H1 (cell line): ENCODE measurements at regions not wholly inside any gene's neighbourhood (a gene's known extent, or its start where the extent isn't known, plus 50 kb on each side); places are given as distances from the start of the nearest gene placed in this dataset.

Experiments
- CTCF ChIA-PET: fragments of 300-600 bp; sonication (Branson Sonifier 250); formaldehyde crosslinking; loops from one replicate; lab custom pipeline; 2021; ENCODE audit not compliant: partially characterized antibody; lab: Charles Lee
- POLR2A ChIA-PET: fragments of 300-600 bp; sonication (Branson Sonifier 250); formaldehyde crosslinking; loops from one replicate; lab custom pipeline; 2021; ENCODE audit warnings: inconsistent platforms; ENCODE audit not compliant: partially characterized antibody; lab: Charles Lee
- DNase-seq, 2 experiments: peaks; one replicate each; pipeline versions ENCODE4 v3.0.0 to v3.0.0-alpha.2; 2010 to 2022; ENCODE audit warnings: low spot score in 2 of 2, low read depth in 1 of 2, mixed read lengths in 1 of 2
- FAIRE-seq: peaks from 2 replicates; lab custom pipeline; 2011; peaks lifted over from hg19 to GRCh38; lab: Jason Lieb, UNC
- H2AFZ ChIP-seq: 2 replicates; pipeline ENCODE4 v1.8.1; 2012; ENCODE audit warnings: low read length, inconsistent platforms
- H2AK5ac ChIP-seq: 2 replicates; pipeline ENCODE4 v1.6.1; 2013; ENCODE audit warnings: low read depth, low read length
- H2BK120ac ChIP-seq: replicated peaks from 2 replicates; pipeline ENCODE3; 2013; ENCODE audit warnings: low read depth, low read length, inconsistent platforms
- H2BK12ac ChIP-seq: 2 replicates; pipeline ENCODE4 v1.6.1; 2013; ENCODE audit warnings: low read depth, low read length
- H2BK15ac ChIP-seq: 2 replicates; pipeline ENCODE4 v1.6.1; 2013; ENCODE audit warnings: low read length
- H2BK20ac ChIP-seq: 2 replicates; pipeline ENCODE4 v1.6.1; 2013; ENCODE audit warnings: low read length
- H2BK5ac ChIP-seq: 2 replicates; pipeline ENCODE4 v1.6.1; 2013; ENCODE audit warnings: low read depth, low read length
- H3K14ac ChIP-seq: 2 replicates; pipeline ENCODE4 v1.6.1; 2013; ENCODE audit warnings: inconsistent platforms; ENCODE audit not compliant: insufficient read length
- H3K18ac ChIP-seq: 2 replicates; pipeline ENCODE4 v1.6.1; 2013; ENCODE audit warnings: low read length; ENCODE audit errors: extremely low read depth
- H3K23ac ChIP-seq: 2 replicates; pipeline ENCODE4 v1.6.1; 2013; ENCODE audit warnings: inconsistent platforms; ENCODE audit not compliant: insufficient read length
- H3K23me2 ChIP-seq: 2 replicates; pipeline ENCODE4 v1.6.1; 2013; ENCODE audit warnings: low read depth, low read length
- H3K27ac ChIP-seq: 2 replicates; pipeline ENCODE4 v1.6.1; 2011; ENCODE audit warnings: low read depth, low read length, inconsistent platforms
- H3K27me3 ChIP-seq, 4 experiments: replicated peaks in 1 of 4; 1 replicate in 1 of 4; 2 replicates in 3 of 4; pipeline versions ENCODE4 v1.6.1 to v1.8.1; 2011 to 2013; ENCODE audit warnings: low read length in 3 of 4, mild to moderate bottlenecking in 3 of 4, inconsistent platforms in 2 of 4, mixed read lengths in 2 of 4, moderate library complexity in 1 of 4; ENCODE audit not compliant: control insufficient read depth in 3 of 4, insufficient read depth in 3 of 4; ENCODE audit errors: extremely low read depth in 1 of 4
- H3K36me3 ChIP-seq, 4 experiments: 2 replicates each; pipeline versions ENCODE4 v1.6.1 to v1.8.1; 2011 to 2013; ENCODE audit warnings: mild to moderate bottlenecking in 4 of 4, low read length in 3 of 4, moderate library complexity in 2 of 4, control low read depth in 1 of 4, inconsistent platforms in 1 of 4; ENCODE audit not compliant: insufficient read depth in 4 of 4, control insufficient read depth in 2 of 4
- H3K4ac ChIP-seq: replicated peaks from 2 replicates; pipeline ENCODE3; 2013; ENCODE audit warnings: low read length, low read depth, mixed read lengths, inconsistent platforms; ENCODE audit not compliant: insufficient read length
- H3K4me1 ChIP-seq, 4 experiments: replicated peaks in 1 of 4; 1 replicate in 1 of 4; 2 replicates in 3 of 4; pipeline versions ENCODE4 v1.6.1 to v1.8.1; 2011 to 2013; ENCODE audit warnings: low read length in 3 of 4, inconsistent platforms in 2 of 4, mixed read lengths in 1 of 4; ENCODE audit not compliant: insufficient read depth in 4 of 4, control insufficient read depth in 3 of 4
- H3K4me2 ChIP-seq, 2 experiments: 2 replicates each; pipeline versions ENCODE4 v1.6.1 to v1.8.1; 2011 to 2013; ENCODE audit warnings: low read depth in 2 of 2, low read length in 2 of 2, control low read depth in 1 of 2, inconsistent platforms in 1 of 2, mild to moderate bottlenecking in 1 of 2; ENCODE audit not compliant: insufficient read depth in 1 of 2
- H3K4me3 ChIP-seq, 4 experiments: fragments of 200-600, 300-600 bp in 1 of 4; sonication (generic), shearing (Covaris generic), sonication (Bioruptor Twin) in 1 of 4; 2 replicates each; pipeline versions ENCODE4 v1.5.1 to v1.8.1; 2011 to 2016; ENCODE audit warnings: low read length in 4 of 4, low read depth in 3 of 4, control low read depth in 2 of 4, inconsistent platforms in 2 of 4, mild to moderate bottlenecking in 2 of 4, mixed read lengths in 1 of 4, moderate library complexity in 1 of 4; ENCODE audit not compliant: insufficient read depth in 2 of 4; ENCODE audit errors: extremely low read depth in 1 of 4
- H3K56ac ChIP-seq: replicated peaks from 2 replicates; pipeline ENCODE3; 2013; ENCODE audit warnings: low read depth, mild to moderate bottlenecking, mixed read lengths, low read length, inconsistent platforms; ENCODE audit not compliant: insufficient read length
- H3K79me1 ChIP-seq: 2 replicates; pipeline ENCODE4 v1.6.1; 2013; ENCODE audit warnings: low read depth, low read length, control low read depth
- H3K79me2 ChIP-seq, 2 experiments: 2 replicates each; pipeline versions ENCODE4 v1.6.1 to v1.8.1; 2012 to 2013; ENCODE audit warnings: low read length in 2 of 2, mild to moderate bottlenecking in 2 of 2, inconsistent platforms in 1 of 2; ENCODE audit not compliant: insufficient read depth in 2 of 2, control insufficient read depth in 1 of 2
- H3K9ac ChIP-seq, 4 experiments: replicated peaks in 1 of 4; 1 replicate in 1 of 4; 2 replicates in 3 of 4; pipeline versions ENCODE4 v1.6.1 to v1.8.1; 2011 to 2013; ENCODE audit warnings: low read depth in 3 of 4, low read length in 3 of 4, control low read depth in 2 of 4, mild to moderate bottlenecking in 2 of 4, moderate library complexity in 2 of 4, inconsistent platforms in 1 of 4; ENCODE audit errors: extremely low read depth in 1 of 4
- H3K9me3 ChIP-seq, 2 experiments: 2 replicates each; pipeline versions ENCODE4 v1.6.1 to v1.8.1; 2012 to 2013; ENCODE audit warnings: mild to moderate bottlenecking in 2 of 2, moderate library complexity in 2 of 2, control low read depth in 1 of 2, inconsistent platforms in 1 of 2, low read depth in 1 of 2, low read length in 1 of 2, mixed read lengths in 1 of 2; ENCODE audit not compliant: insufficient read depth in 2 of 2
- H4K20me1 ChIP-seq, 2 experiments: replicated peaks in 1 of 2; 2 replicates each; pipeline versions ENCODE3 to v1.8.1; 2011 to 2013; ENCODE audit warnings: inconsistent platforms in 2 of 2, low read length in 2 of 2, mild to moderate bottlenecking in 1 of 2; ENCODE audit not compliant: insufficient read depth in 2 of 2, control insufficient read depth in 1 of 2
- H4K5ac ChIP-seq: 2 replicates; pipeline ENCODE4 v1.6.1; 2013; ENCODE audit warnings: low read length, low read depth, mixed read lengths, inconsistent platforms; ENCODE audit not compliant: insufficient read length
- H4K8ac ChIP-seq: 2 replicates; pipeline ENCODE4 v1.8.0; 2013; ENCODE audit warnings: mild to moderate bottlenecking, moderate library complexity, low read length, inconsistent platforms; ENCODE audit not compliant: insufficient read depth; ENCODE audit errors: extremely low read depth
- H4K91ac ChIP-seq: replicated peaks from 2 replicates; pipeline ENCODE3; 2013; ENCODE audit warnings: low read length, mixed read lengths, inconsistent platforms; ENCODE audit not compliant: insufficient read length
- ATF3 ChIP-seq: IDR thresholded peaks from 2 replicates; pipeline ENCODE4 v1.6.1; 2011; ENCODE audit warnings: low read depth, mild to moderate bottlenecking, low read length; ENCODE audit not compliant: insufficient read depth
- CBX5 ChIP-seq: fragments of 300-800, 300-1000 bp; sonication (generic); IDR thresholded peaks from 2 replicates; pipeline ENCODE4 v1.7.1; 2016; ENCODE audit warnings: antibody characterized with exemption, low read length, low read depth
- CEBPB ChIP-seq: IDR thresholded peaks from 2 replicates; pipeline ENCODE4 v1.6.1; 2012; ENCODE audit warnings: low read depth, low read length
- EGR1 ChIP-seq: IDR thresholded peaks from 2 replicates; pipeline ENCODE4 v1.6.1; 2011; ENCODE audit warnings: low read depth, low read length, borderline replicate concordance
- EZH2 ChIP-seq: fragments of 200-600 bp; sonication (generic); IDR thresholded peaks from 2 replicates; pipeline ENCODE4 v1.7.1; 2012; ENCODE audit warnings: low read depth, mild to moderate bottlenecking, moderate library complexity, low read length, inconsistent platforms; ENCODE audit not compliant: severe bottlenecking
- NRF1 ChIP-seq: IDR thresholded peaks from 2 replicates; pipeline ENCODE4 v1.6.1; 2011; ENCODE audit warnings: mild to moderate bottlenecking, low read depth, low read length, improper control_type of control experiment
- PHF8 ChIP-seq: fragments of 200-600 bp; sonication (generic); conservative IDR thresholded peaks from 2 replicates; pipeline ENCODE4 v1.7.1; 2012; ENCODE audit warnings: low read depth, mild to moderate bottlenecking, inconsistent platforms, low read length, moderate library complexity
- POLR2AphosphoS5 ChIP-seq: IDR thresholded peaks from 2 replicates; pipeline ENCODE4 v1.6.1; 2011; ENCODE audit warnings: low read depth, low read length
- POU5F1 ChIP-seq: IDR thresholded peaks from 2 replicates; pipeline ENCODE4 v1.6.1; 2011; ENCODE audit warnings: low read depth, mild to moderate bottlenecking, low read length, moderate library complexity
- RXRA ChIP-seq: IDR thresholded peaks from 2 replicates; pipeline ENCODE4 v1.6.1; 2011; ENCODE audit warnings: low read depth, mild to moderate bottlenecking, low read length, moderate library complexity; ENCODE audit not compliant: insufficient read depth
- SAP30 ChIP-seq: fragments of 300-600 bp; sonication (generic); IDR thresholded peaks from 2 replicates; pipeline ENCODE4 v1.7.1; 2012; ENCODE audit warnings: low read length, moderate library complexity, mild to moderate bottlenecking, inconsistent platforms; ENCODE audit not compliant: insufficient read depth, insufficient replicate concordance
- SIN3A ChIP-seq, 2 experiments: IDR thresholded peaks in 1 of 2; conservative IDR thresholded peaks in 1 of 2; 2 replicates each; pipeline ENCODE4 v1.6.1; 2011 to 2012; ENCODE audit warnings: low read length in 2 of 2, improper control_type of control experiment in 1 of 2, low read depth in 1 of 2, mild to moderate bottlenecking in 1 of 2
- TAF1 ChIP-seq: IDR thresholded peaks from 2 replicates; pipeline ENCODE4 v1.6.1; 2011; ENCODE audit warnings: mild to moderate bottlenecking, low read depth, low read length
- YY1 ChIP-seq: IDR thresholded peaks from 2 replicates; pipeline ENCODE4 v1.6.1; 2011; ENCODE audit warnings: low read depth, mild to moderate bottlenecking, low read length

- FAIRE-seq (no peak), DNase-seq (no peak)
- H2BK120ac ChIP-seq = no peak overlapping the region
- no peak overlapping the region for H3K27ac ChIP-seq
- H2AFZ ChIP-seq = no peak overlapping the region
- no peak overlapping the region for H2BK12ac ChIP-seq
- H2BK20ac ChIP-seq = no peak overlapping the region
- no peak overlapping the region for H3K4me3 ChIP-seq
- H4K5ac ChIP-seq = no peak overlapping the region
- no peak overlapping the region for H3K18ac ChIP-seq
- ChIA-PET CTCF (no interaction called here), POLR2A (no interaction called here)
- H2BK15ac ChIP-seq = no peak overlapping the region
- no peak overlapping the region for H3K56ac ChIP-seq
- no peak overlapping the region for H3K4me2 ChIP-seq
- no peaks in the 10 kb centered on the region for H3K27me3 ChIP-seq
- no peak overlapping the region for H2BK5ac ChIP-seq
- no peak overlapping the region for H4K8ac ChIP-seq
- H3K14ac ChIP-seq = no peak overlapping the region
- no peaks in the 10 kb centered on the region for H3K4me1 ChIP-seq
- H2AK5ac ChIP-seq = no peak overlapping the region
- H3K9me3 ChIP-seq = peaks cover 53 to 59% of the 10 kb centered on the region in 2 experiments
- no peak overlapping the region for H3K23ac ChIP-seq
- no peaks in the 10 kb centered on the region for H4K20me1 ChIP-seq
- no peak overlapping the region for H3K4ac ChIP-seq
- H3K79me1 ChIP-seq = no peaks in the 10 kb centered on the region
- no peaks in the 10 kb centered on the region for H3K36me3 ChIP-seq
- no peak overlapping the region for H3K9ac ChIP-seq
- no peaks in the 10 kb centered on the region for H3K23me2 ChIP-seq
- H4K91ac ChIP-seq = no peak overlapping the region
- H3K79me2 ChIP-seq = no peaks in the 10 kb centered on the region
- TF ChIP-seq NRF1 (no peak), ATF3 (no peak), SIN3A (conservative IDR thresholded peaks at IDR 0.05 in 1 of 2, IDR thresholded peaks at IDR 0.05 in 1 of 2; ENCODE audit: low read depth in 1 of 2, low read length in 2 of 2) (no peak), PHF8 (no peak), RXRA (no peak), POLR2AphosphoS5 (no peak), TAF1 (no peak), EGR1 (no peak), YY1 (no peak), POU5F1 (no peak), EZH2 (no peak), CEBPB (no peak), CBX5 (no peak), SAP30 (no peak)
These were observed 1112.5 kb downstream of the CBLN2 start for GRCh38 chr18:71431689-71432088.
